SU-DHL-6 (cell line): ENCODE measurements at regions not wholly inside any gene's neighbourhood (a gene's known extent, or its start where the extent isn't known, plus 50 kb on each side); places are given as distances from the start of the nearest gene placed in this dataset.

ENCODE experiments used
- CTCF ChIP-seq: fragments of 200-600 bp; sonication (generic); IDR thresholded peaks from one replicate; pipeline ENCODE4 v1.5.1; 2017; ENCODE audit warnings: antibody characterized with exemption, mild to moderate bottlenecking, low read length, moderate library complexity; ENCODE audit not compliant: insufficient read depth, poor library complexity, severe bottlenecking
- EZH2phosphoT487 ChIP-seq: fragments of 200-600 bp; sonication (generic), shearing (Covaris generic); conservative IDR thresholded peaks from 2 replicates; pipeline ENCODE4 v1.6.1; 2018; ENCODE audit warnings: mild to moderate bottlenecking, antibody characterized with exemption, low read length, moderate library complexity, mixed read lengths

- TF ChIP-seq EZH2phosphoT487 (no peak), CTCF (no peak)
Measured at GRCh38 chr7:34603711-34604444, 54.1 kb upstream of the NPSR1 start.
